Activated T-cell treated with anti-CD3 and anti-CD28 coated beads, Interleukin-2, amount 50 U/mL, for 4 hours (primary cell): ENCODE measurements at regions not wholly inside any gene's neighbourhood (a gene's known extent, or its start where the extent isn't known, plus 50 kb on each side); places are given as distances from the start of the nearest gene placed in this dataset.

Experiments
- ATAC-seq, 2 donors: fragments of 200-7000 bp; cut with Tn5 transposase; one replicate each; pipeline ENCODE4 v1.10.0; 2021
- DNase-seq: peaks from one replicate; pipeline ENCODE4 v3.0.0-alpha.2; 2020
- H3K27me3 Mint-ChIP-seq: one replicate; pipeline ENCODE4 v1.8.0; 2021; ENCODE audit warnings: low read depth, mixed read lengths
- H3K36me3 Mint-ChIP-seq: one replicate; pipeline ENCODE4 v1.8.0; 2022; ENCODE audit warnings: mixed read lengths; ENCODE audit not compliant: insufficient read depth
- H3K4me1 Mint-ChIP-seq: one replicate; pipeline ENCODE4 v1.8.0; 2021; ENCODE audit warnings: low read depth, mixed read lengths
- H3K4me3 Mint-ChIP-seq: one replicate; pipeline ENCODE4 v1.8.0; 2021; ENCODE audit warnings: mild to moderate bottlenecking, moderate library complexity, mixed read lengths
- H3K9me3 Mint-ChIP-seq: one replicate; pipeline ENCODE4 v1.8.0; 2021; ENCODE audit warnings: mixed read lengths

GRCh38 chr1:59018446-59018845 is 234.6 kb upstream of the JUN start:
- peaks cover 29% of the 10 kb centered on the region for H3K4me1 Mint-ChIP-seq
- H3K9me3 Mint-ChIP-seq, result peaks cover 3% of the 10 kb centered on the region
- peak overlapping the region; percentile 7 for H3K4me3 Mint-ChIP-seq
- DNase-seq (no peak), ATAC-seq (no peak)
- H3K36me3 Mint-ChIP-seq, result no peaks in the 10 kb centered on the region
- H3K27me3 Mint-ChIP-seq, result no peaks in the 10 kb centered on the region

GRCh38 chr1:59018860-59019259 is 235.0 kb upstream of the JUN start:
- Mint-ChIP-seq H3K36me3 (no peaks in the 10 kb centered on the region), H3K9me3 (peaks cover 3% of the 10 kb centered on the region), H3K4me3 (no peak overlapping the region), H3K27me3 (no peaks in the 10 kb centered on the region), H3K4me1 (peaks cover 29% of the 10 kb centered on the region)
- DNase-seq, result no peak
- ATAC-seq, result no peak

GRCh38 chr1:59020151-59020997 is 236.5 kb upstream of the JUN start:
- Mint-ChIP-seq H3K4me1 (peaks cover 25% of the 10 kb centered on the region), H3K9me3 (peaks cover 3% of the 10 kb centered on the region), H3K27me3 (no peaks in the 10 kb centered on the region), H3K4me3 (peak overlapping the region; percentile 67), H3K36me3 (no peaks in the 10 kb centered on the region)
- peak; percentile 93 to 95 for ATAC-seq
- DNase-seq, result peak; percentile 34

- ATAC-seq (no peak), DNase-seq (no peak)
- no peaks in the 10 kb centered on the region for H3K27me3 Mint-ChIP-seq
- H3K36me3 Mint-ChIP-seq, result no peaks in the 10 kb centered on the region
- peaks cover 33% of the 10 kb centered on the region for H3K4me1 Mint-ChIP-seq
- peaks cover 3% of the 10 kb centered on the region for H3K9me3 Mint-ChIP-seq
- no peak overlapping the region for H3K4me3 Mint-ChIP-seq
Measured at GRCh38 chr1:59022199-59022598, 238.4 kb upstream of the JUN start.

- no peaks in the 10 kb centered on the region for H3K27me3 Mint-ChIP-seq
- H3K36me3 Mint-ChIP-seq, result no peaks in the 10 kb centered on the region
- H3K4me1 Mint-ChIP-seq, result peaks cover 33% of the 10 kb centered on the region
- peaks cover 3% of the 10 kb centered on the region for H3K9me3 Mint-ChIP-seq
- no peak for ATAC-seq
- H3K4me3 Mint-ChIP-seq, result no peak overlapping the region
- DNase-seq, result no peak
Measured at GRCh38 chr1:59022799-59023198, 239.0 kb upstream of the JUN start.

GRCh38 chr1:59025201-59025600 is 241.4 kb upstream of the JUN start:
- Mint-ChIP-seq H3K36me3 (no peaks in the 10 kb centered on the region), H3K4me3 (no peak overlapping the region), H3K9me3 (no peaks in the 10 kb centered on the region), H3K27me3 (no peaks in the 10 kb centered on the region), H3K4me1 (peaks cover 18% of the 10 kb centered on the region)
- ATAC-seq (no peak), DNase-seq (no peak)

- DNase-seq, result no peak
- ATAC-seq, result peak; percentile 43 to 48
- Mint-ChIP-seq H3K36me3 (no peaks in the 10 kb centered on the region), H3K4me3 (no peak overlapping the region), H3K9me3 (no peaks in the 10 kb centered on the region), H3K27me3 (no peaks in the 10 kb centered on the region), H3K4me1 (peaks cover 10% of the 10 kb centered on the region)
Measured at GRCh38 chr1:59025898-59026426, 242.1 kb upstream of the JUN start.

- no peak overlapping the region for H3K4me3 Mint-ChIP-seq
- H3K9me3 Mint-ChIP-seq, result no peaks in the 10 kb centered on the region
- no peak for DNase-seq
- ATAC-seq, result peak; percentile 53 to 62
- no peaks in the 10 kb centered on the region for H3K27me3 Mint-ChIP-seq
- no peaks in the 10 kb centered on the region for H3K36me3 Mint-ChIP-seq
- peaks cover 9% of the 10 kb centered on the region for H3K4me1 Mint-ChIP-seq
Measured at GRCh38 chr1:59026472-59026948, 242.7 kb upstream of the JUN start.

GRCh38 chr1:59027177-59027576 is 243.3 kb upstream of the JUN start:
- no peak for ATAC-seq
- DNase-seq, result no peak
- H3K4me3 Mint-ChIP-seq, result no peak overlapping the region
- H3K27me3 Mint-ChIP-seq, result no peaks in the 10 kb centered on the region
- peaks cover 9% of the 10 kb centered on the region for H3K4me1 Mint-ChIP-seq
- H3K36me3 Mint-ChIP-seq, result no peaks in the 10 kb centered on the region
- H3K9me3 Mint-ChIP-seq, result no peaks in the 10 kb centered on the region

GRCh38 chr1:59028048-59028447 is 244.2 kb upstream of the JUN start:
- Mint-ChIP-seq H3K36me3 (no peaks in the 10 kb centered on the region), H3K4me3 (no peak overlapping the region), H3K4me1 (peaks cover 9% of the 10 kb centered on the region), H3K9me3 (no peaks in the 10 kb centered on the region), H3K27me3 (no peaks in the 10 kb centered on the region)
- DNase-seq (no peak), ATAC-seq (no peak)

- ATAC-seq (peak in 1 of 2 donors; percentile 23), DNase-seq (no peak)
- H3K27me3 Mint-ChIP-seq, result no peaks in the 10 kb centered on the region
- peaks cover 9% of the 10 kb centered on the region for H3K4me1 Mint-ChIP-seq
- H3K9me3 Mint-ChIP-seq, result no peaks in the 10 kb centered on the region
- H3K4me3 Mint-ChIP-seq, result no peak overlapping the region
- H3K36me3 Mint-ChIP-seq, result no peaks in the 10 kb centered on the region
Measured at GRCh38 chr1:59029411-59030167, 245.7 kb upstream of the JUN start.

- Mint-ChIP-seq H3K9me3 (no peaks in the 10 kb centered on the region), H3K36me3 (no peaks in the 10 kb centered on the region), H3K4me3 (no peak overlapping the region), H3K27me3 (no peaks in the 10 kb centered on the region), H3K4me1 (no peaks in the 10 kb centered on the region)
- no peak for ATAC-seq
- DNase-seq, result no peak
Measured at GRCh38 chr1:59032228-59032627, 248.4 kb upstream of the JUN start.

GRCh38 chr1:59033761-59034160 is 249.9 kb upstream of the JUN start:
- ATAC-seq (no peak), DNase-seq (no peak)
- no peaks in the 10 kb centered on the region for H3K27me3 Mint-ChIP-seq
- no peak overlapping the region for H3K4me3 Mint-ChIP-seq
- no peaks in the 10 kb centered on the region for H3K9me3 Mint-ChIP-seq
- no peaks in the 10 kb centered on the region for H3K36me3 Mint-ChIP-seq
- no peaks in the 10 kb centered on the region for H3K4me1 Mint-ChIP-seq

GRCh38 chr1:59034925-59035324 is 251.1 kb upstream of the JUN start:
- no peak for ATAC-seq
- Mint-ChIP-seq H3K9me3 (no peaks in the 10 kb centered on the region), H3K27me3 (no peaks in the 10 kb centered on the region), H3K4me1 (no peaks in the 10 kb centered on the region), H3K36me3 (no peaks in the 10 kb centered on the region), H3K4me3 (no peak overlapping the region)
- DNase-seq, result no peak
